WTC11 (cell line): ENCODE measurements at regions not wholly inside any gene's neighbourhood (a gene's known extent, or its start where the extent isn't known, plus 50 kb on each side); places are given as distances from the start of the nearest gene placed in this dataset.

Source experiments
- ATF2 ChIP-seq: sonication (generic); formaldehyde crosslinking; IDR thresholded peaks from 2 replicates; pipeline ENCODE4 v1.8.1; 2022; ENCODE audit warnings: low read depth, missing genetic modification reagents, borderline replicate concordance
- CTCF ChIP-seq: fragments of 200-600 bp; IDR thresholded peaks from 2 replicates; pipeline ENCODE4 v1.8.0; 2022; ENCODE audit warnings: antibody characterized with exemption
- ESRRA ChIP-seq: sonication (generic); formaldehyde crosslinking; IDR thresholded peaks from 2 replicates; pipeline ENCODE4 v1.8.1; 2022; ENCODE audit warnings: mild to moderate bottlenecking, missing genetic modification reagents, borderline replicate concordance
- KAT7 ChIP-seq: sonication (generic); formaldehyde crosslinking; IDR thresholded peaks from 2 replicates; pipeline ENCODE4 v1.8.1; 2023; ENCODE audit warnings: missing genetic modification reagents, mild to moderate bottlenecking, borderline replicate concordance
- MAX ChIP-seq: sonication (generic); formaldehyde crosslinking; IDR thresholded peaks from 2 replicates; pipeline ENCODE4 v1.8.0; 2022; ENCODE audit warnings: mild to moderate bottlenecking, missing genetic modification reagents
- TCF7 ChIP-seq: sonication (generic); formaldehyde crosslinking; IDR thresholded peaks from 2 replicates; pipeline ENCODE4 v1.8.0; 2022; ENCODE audit warnings: mild to moderate bottlenecking, low read depth, missing genetic modification reagents, moderate library complexity
- USF1 ChIP-seq: sonication (generic); formaldehyde crosslinking; IDR thresholded peaks from 2 replicates; pipeline ENCODE4 v1.8.0; 2022; ENCODE audit warnings: mild to moderate bottlenecking, missing genetic modification reagents
- ZBTB21 ChIP-seq: sonication (generic); formaldehyde crosslinking; IDR thresholded peaks from 2 replicates; pipeline ENCODE4 v1.8.1; 2023; ENCODE audit warnings: mild to moderate bottlenecking, missing genetic modification reagents, borderline replicate concordance
- ZNF219 ChIP-seq: sonication (generic); formaldehyde crosslinking; IDR thresholded peaks from 2 replicates; pipeline ENCODE4 v1.8.0; 2023; ENCODE audit warnings: missing genetic modification reagents, mild to moderate bottlenecking, borderline replicate concordance
- ZNF281 ChIP-seq: sonication (generic); formaldehyde crosslinking; IDR thresholded peaks from 2 replicates; pipeline ENCODE4 v1.8.0; 2023; ENCODE audit warnings: mild to moderate bottlenecking, missing genetic modification reagents
- ZNF317 ChIP-seq: sonication (generic); formaldehyde crosslinking; IDR thresholded peaks from 2 replicates; pipeline ENCODE4 v1.8.1; 2023; ENCODE audit warnings: low read depth, mild to moderate bottlenecking, moderate library complexity, missing genetic modification reagents, borderline replicate concordance
- ZNF416 ChIP-seq: fragments of 250-450 bp; sonication (Bioruptor Pico); IDR thresholded peaks from 2 replicates; pipeline ENCODE4 v1.9.0; 2021; ENCODE audit warnings: mild to moderate bottlenecking, inconsistent platforms

GRCh38 chr4:110248831-110249253 lies 50.4 kb upstream of the ELOVL6 start:
- TF ChIP-seq CTCF, result no peak
- TF ChIP-seq MAX (CRISPR knock-in tag), result no peak
- no peak for TF ChIP-seq ZBTB21 (CRISPR knock-in tag)
- TF ChIP-seq ATF2 (CRISPR knock-in tag), result no peak
- no peak for TF ChIP-seq KAT7 (CRISPR knock-in tag)
- no peak for TF ChIP-seq ZNF317 (CRISPR knock-in tag)
- TF ChIP-seq ZNF219 (CRISPR knock-in tag), result no peak
- no peak for TF ChIP-seq USF1 (CRISPR knock-in tag)
- TF ChIP-seq ZNF281, result no peak
- TF ChIP-seq ESRRA, result no peak
- TF ChIP-seq TCF7 (CRISPR knock-in tag), result no peak
- TF ChIP-seq ZNF416 (CRISPR knock-in tag), result no peak
